Caco-2 (cell line): ENCODE measurements at regions not wholly inside any gene's neighbourhood (a gene's known extent, or its start where the extent isn't known, plus 50 kb on each side); places are given as distances from the start of the nearest gene placed in this dataset.

Experiments used
- BruUV-seq: library from RNA; stranded (reverse); fragments of 400-500 nt; replicated peaks from 2 replicates; lab custom pipeline; 2021; lab: Mats Ljungman, UMichigan
- CTCF ChIA-PET: fragments of 300-600 bp; sonication (Branson Sonifier 250); formaldehyde crosslinking; loops from one replicate; lab custom pipeline; 2022; ENCODE audit warnings: antibody characterized with exemption; lab: Charles Lee
- POLR2A ChIA-PET: fragments of 300-600 bp; sonication (Branson Sonifier 250); formaldehyde crosslinking; loops from one replicate; lab custom pipeline; 2022; ENCODE audit warnings: antibody characterized with exemption; lab: Charles Lee
- DNase-seq, 2 experiments: peaks; one replicate each; pipeline versions ENCODE4 v3.0.0 to v3.0.0-alpha.2; 2020 to 2022
- H3K27me3 ChIP-seq: replicated peaks from 2 replicates; pipeline ENCODE4 v1.6.0; 2011; ENCODE audit warnings: low read length; ENCODE audit not compliant: control insufficient read depth, insufficient read depth
- H3K36me3 ChIP-seq: 2 replicates; pipeline ENCODE4 v1.5.1; 2011; ENCODE audit warnings: low read length; ENCODE audit not compliant: control insufficient read depth, insufficient read depth
- H3K4me1 ChIP-seq: fragments of 250-450 bp; sonication (Bioruptor Pico); 2 replicates; pipeline ENCODE4 v1.5.1; 2020; ENCODE audit warnings: mild to moderate bottlenecking
- H3K4me3 ChIP-seq: 2 replicates; pipeline ENCODE4 v1.5.1; 2011; ENCODE audit warnings: low read depth, mild to moderate bottlenecking, control low read depth, low read length
- H3K9me3 ChIP-seq: fragments of 250-450 bp; sonication (Bioruptor Pico); 2 replicates; pipeline ENCODE4 v1.5.1; 2020; ENCODE audit warnings: mild to moderate bottlenecking, moderate library complexity
- H3K27ac Mint-ChIP-seq: one replicate; pipeline ENCODE4 v1.8.0; 2022; ENCODE audit warnings: mixed read lengths; ENCODE audit not compliant: unreplicated experiment
- H3K27me3 Mint-ChIP-seq: one replicate; pipeline ENCODE4 v1.8.0; 2022; ENCODE audit warnings: mixed read lengths; ENCODE audit not compliant: insufficient read depth, unreplicated experiment
- H3K36me3 Mint-ChIP-seq: one replicate; pipeline ENCODE4 v1.8.0; 2022; ENCODE audit warnings: mild to moderate bottlenecking, mixed read lengths; ENCODE audit not compliant: insufficient read depth, unreplicated experiment
- H3K4me1 Mint-ChIP-seq: one replicate; pipeline ENCODE4 v1.8.0; 2022; ENCODE audit warnings: low read depth, mixed read lengths; ENCODE audit not compliant: unreplicated experiment
- H3K4me3 Mint-ChIP-seq: one replicate; pipeline ENCODE4 v1.8.0; 2022; ENCODE audit warnings: mild to moderate bottlenecking, moderate library complexity, mixed read lengths; ENCODE audit not compliant: unreplicated experiment
- H3K9me3 Mint-ChIP-seq: one replicate; pipeline ENCODE4 v1.8.0; 2022; ENCODE audit warnings: mixed read lengths; ENCODE audit not compliant: unreplicated experiment
- intact Hi-C: fragments of 100-400 bp; cut with micrococcal nuclease; formaldehyde crosslinking; loops from one replicate; pipeline ENCODE4 v1.10.0; 2022; ENCODE audit not compliant: unreplicated experiment
- TF ChIP-seq, protein P1 (sequence below), 2 experiments: fragments of 200-600 bp in 1 of 2; IDR thresholded peaks; 1 replicate in 1 of 2; 2 replicates in 1 of 2; pipeline versions ENCODE4 v1.5.1 to v1.8.0; 2011 to 2022; ENCODE audit warnings: antibody characterized with exemption in 1 of 2, control low read depth in 1 of 2, inconsistent platforms in 1 of 2, low read depth in 1 of 2, low read length in 1 of 2, mild to moderate bottlenecking in 1 of 2, moderate library complexity in 1 of 2; ENCODE audit not compliant: insufficient read depth in 1 of 2, severe bottlenecking in 1 of 2, unreplicated experiment in 1 of 2

DNA sequence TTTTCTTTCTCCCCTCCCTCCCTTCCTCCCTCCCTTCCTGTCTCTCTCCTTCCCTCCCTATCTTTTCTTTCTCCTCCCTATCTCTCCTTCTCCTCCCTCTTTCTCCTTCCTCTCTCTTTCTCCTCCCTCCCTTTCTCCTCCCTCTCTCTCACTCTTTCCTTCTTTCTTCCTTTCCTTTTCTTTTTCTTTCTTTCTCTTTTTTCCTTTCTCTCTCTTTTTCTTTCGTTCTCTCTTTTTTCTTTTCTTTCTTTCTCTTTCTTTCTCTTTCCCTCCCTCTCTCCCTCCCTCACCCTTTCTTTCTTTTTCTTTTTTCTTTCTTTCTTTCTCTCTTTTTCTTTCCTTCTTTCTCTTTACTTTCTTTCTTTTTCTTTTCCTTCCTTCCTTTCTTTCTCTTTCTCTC is 169.7 kb upstream of the LINC00305 start:
- no peak overlapping the region for H3K4me3 ChIP-seq

DNA sequence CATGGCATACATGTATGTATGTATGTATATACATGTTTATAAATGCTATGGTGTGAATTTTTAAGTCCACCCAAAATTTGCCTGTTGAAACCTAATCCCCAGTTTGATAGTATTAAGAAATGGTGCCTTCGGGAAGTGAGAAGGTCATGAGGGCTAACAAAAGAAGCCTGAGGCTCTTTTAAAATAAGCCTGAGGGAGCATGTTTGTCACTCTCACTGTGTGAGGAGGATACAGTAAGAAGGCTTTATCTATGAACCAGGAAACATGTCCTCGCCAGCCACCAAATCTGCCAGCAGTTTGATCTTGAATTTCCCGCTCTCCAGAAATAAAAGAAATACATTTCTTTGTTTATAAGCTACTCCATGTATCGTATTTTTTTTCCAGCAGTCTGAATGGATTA is 163.0 kb upstream of the LINC00305 start:
- H3K4me3 Mint-ChIP-seq, result no peak overlapping the region
- Histone ChIP-seq H3K9me3 (no peaks in the 10 kb centered on the region), H3K4me1 (no peaks in the 10 kb centered on the region), H3K36me3 (no peaks in the 10 kb centered on the region), H3K27me3 (no peaks in the 10 kb centered on the region), H3K4me3 (no peak overlapping the region)
- no peak for DNase-seq
- no peaks in the 10 kb centered on the region for H3K36me3 Mint-ChIP-seq
- TF ChIP-seq, protein P1, sequence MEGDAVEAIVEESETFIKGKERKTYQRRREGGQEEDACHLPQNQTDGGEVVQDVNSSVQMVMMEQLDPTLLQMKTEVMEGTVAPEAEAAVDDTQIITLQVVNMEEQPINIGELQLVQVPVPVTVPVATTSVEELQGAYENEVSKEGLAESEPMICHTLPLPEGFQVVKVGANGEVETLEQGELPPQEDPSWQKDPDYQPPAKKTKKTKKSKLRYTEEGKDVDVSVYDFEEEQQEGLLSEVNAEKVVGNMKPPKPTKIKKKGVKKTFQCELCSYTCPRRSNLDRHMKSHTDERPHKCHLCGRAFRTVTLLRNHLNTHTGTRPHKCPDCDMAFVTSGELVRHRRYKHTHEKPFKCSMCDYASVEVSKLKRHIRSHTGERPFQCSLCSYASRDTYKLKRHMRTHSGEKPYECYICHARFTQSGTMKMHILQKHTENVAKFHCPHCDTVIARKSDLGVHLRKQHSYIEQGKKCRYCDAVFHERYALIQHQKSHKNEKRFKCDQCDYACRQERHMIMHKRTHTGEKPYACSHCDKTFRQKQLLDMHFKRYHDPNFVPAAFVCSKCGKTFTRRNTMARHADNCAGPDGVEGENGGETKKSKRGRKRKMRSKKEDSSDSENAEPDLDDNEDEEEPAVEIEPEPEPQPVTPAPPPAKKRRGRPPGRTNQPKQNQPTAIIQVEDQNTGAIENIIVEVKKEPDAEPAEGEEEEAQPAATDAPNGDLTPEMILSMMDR (IDR thresholded peaks at IDR 0.05; ENCODE audit: insufficient read depth in 1 of 2, low read depth in 1 of 2, low read length in 1 of 2, severe bottlenecking in 1 of 2, unreplicated experiment in 1 of 2), result no peak
- no peak overlapping the region for H3K27ac Mint-ChIP-seq
- intact Hi-C loops, result no loop called here
- ChIA-PET CTCF (no interaction called here), POLR2A (no interaction called here)
- H3K4me1 Mint-ChIP-seq, result no peaks in the 10 kb centered on the region
- peaks cover 5% of the 10 kb centered on the region for H3K9me3 Mint-ChIP-seq
- H3K27me3 Mint-ChIP-seq, result no peaks in the 10 kb centered on the region
- no TSS peak for BruUV-seq

More for the DNA sequence above, 169.7 kb upstream of the LINC00305 start:
- H3K4me3 Mint-ChIP-seq, result no peak overlapping the region
- H3K27me3 Mint-ChIP-seq, result no peaks in the 10 kb centered on the region
- no peaks in the 10 kb centered on the region for H3K36me3 Mint-ChIP-seq
- no peaks in the 10 kb centered on the region for H3K4me1 Mint-ChIP-seq
- no TSS peak for BruUV-seq
- peaks cover 29% of the 10 kb centered on the region for H3K9me3 Mint-ChIP-seq
- no peak overlapping the region for H3K27ac Mint-ChIP-seq
- no peaks in the 10 kb centered on the region for H3K36me3 ChIP-seq
- DNase-seq, result no peak
- intact Hi-C loops, result no loop called here
- H3K27me3 ChIP-seq, result no peaks in the 10 kb centered on the region
- ChIA-PET CTCF (no interaction called here), POLR2A (no interaction called here)
- TF ChIP-seq, protein P1 (IDR thresholded peaks at IDR 0.05; ENCODE audit: insufficient read depth in 1 of 2, low read depth in 1 of 2, low read length in 1 of 2, severe bottlenecking in 1 of 2, unreplicated experiment in 1 of 2), result no peak
- H3K9me3 ChIP-seq, result no peaks in the 10 kb centered on the region
- H3K4me1 ChIP-seq, result no peaks in the 10 kb centered on the region

DNA sequence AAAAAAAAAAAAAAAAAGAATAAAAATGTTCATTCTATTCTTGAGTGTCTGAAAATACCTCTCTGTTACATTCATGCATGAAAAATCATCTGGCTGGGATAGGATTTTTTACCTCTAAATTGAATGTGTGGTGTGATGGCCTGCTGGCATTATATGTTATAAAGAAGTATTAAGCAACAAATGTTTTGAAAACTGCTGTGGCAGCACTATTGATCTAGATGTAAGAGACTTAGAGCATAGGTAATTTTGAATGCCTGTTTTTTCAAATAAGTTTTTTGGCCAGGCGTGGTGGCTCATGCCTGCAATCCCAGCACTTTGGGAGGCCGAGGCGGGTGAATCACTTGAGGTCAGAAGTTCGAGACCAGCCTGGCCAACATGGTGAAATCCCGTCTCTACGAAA is 147.0 kb upstream of the LINC00305 start:
- intact Hi-C loops, result no loop called here
- no peaks in the 10 kb centered on the region for H3K36me3 ChIP-seq
- no TSS peak for BruUV-seq
- TF ChIP-seq, protein P1 (IDR thresholded peaks at IDR 0.05; ENCODE audit: insufficient read depth in 1 of 2, low read depth in 1 of 2, low read length in 1 of 2, severe bottlenecking in 1 of 2, unreplicated experiment in 1 of 2), result no peak
- Mint-ChIP-seq H3K27me3 (no peaks in the 10 kb centered on the region), H3K36me3 (no peaks in the 10 kb centered on the region), H3K27ac (no peak overlapping the region), H3K4me3 (no peak overlapping the region), H3K9me3 (no peaks in the 10 kb centered on the region), H3K4me1 (no peaks in the 10 kb centered on the region)
- H3K27me3 ChIP-seq, result no peaks in the 10 kb centered on the region
- no peak for DNase-seq
- no peaks in the 10 kb centered on the region for H3K9me3 ChIP-seq
- no peaks in the 10 kb centered on the region for H3K4me1 ChIP-seq
- no peak overlapping the region for H3K4me3 ChIP-seq
- POLR2A ChIA-PET, result no interaction called here
- CTCF ChIA-PET, result no interaction called here
